CD4-positive, alpha-beta T cell (primary cell): ENCODE measurements at regions not wholly inside any gene's neighbourhood (a gene's known extent, or its start where the extent isn't known, plus 50 kb on each side); places are given as distances from the start of the nearest gene placed in this dataset.

Experiments
- ATAC-seq: fragments of 200-7000 bp; cut with Tn5 transposase; one replicate; pipeline ENCODE4 v1.10.0; 2022; ENCODE audit warnings: mild to moderate bottlenecking; ENCODE audit not compliant: poor library complexity
- CTCF ChIA-PET: fragments of 350-600 bp; sonication (Branson Sonifier 250); formaldehyde crosslinking; loops from one replicate; lab custom pipeline; 2021; ENCODE audit warnings: antibody characterized with exemption, inconsistent platforms; lab: Charles Lee
- POLR2A ChIA-PET: fragments of 350-600 bp; sonication (Branson Sonifier 250); formaldehyde crosslinking; loops from one replicate; lab custom pipeline; 2021; ENCODE audit warnings: antibody characterized with exemption, inconsistent platforms; lab: Charles Lee
- DNase-seq, 14 experiments: peaks; one replicate each; pipeline ENCODE4 v3.0.0-alpha.2; 2013 to 2020; ENCODE audit warnings: mixed read lengths in 2 of 14
- H3K27ac ChIP-seq, 2 donors: one replicate each; pipeline versions ENCODE4 v1.5.1 to v1.7.0; 2013; ENCODE audit warnings: low read length in 2 of 2, low read depth in 1 of 2, mild to moderate bottlenecking in 1 of 2
- H3K27me3 ChIP-seq, 2 experiments: 1 replicate in 1 of 2; 2 replicates in 1 of 2; pipeline versions ENCODE4 v1.6.1 to v1.7.0; 2013; ENCODE audit warnings: low read length in 2 of 2, control low read depth in 1 of 2, mild to moderate bottlenecking in 1 of 2, moderate library complexity in 1 of 2; ENCODE audit not compliant: insufficient read depth in 2 of 2, control insufficient read depth in 1 of 2
- H3K36me3 ChIP-seq: one replicate; pipeline ENCODE4 v1.6.1; 2013; ENCODE audit warnings: low read length, control low read depth; ENCODE audit not compliant: insufficient read depth
- H3K4me1 ChIP-seq: one replicate; pipeline ENCODE4 v1.6.1; 2013; ENCODE audit warnings: low read length, control low read depth; ENCODE audit not compliant: insufficient read depth
- H3K4me3 ChIP-seq: one replicate; pipeline ENCODE4 v1.5.1; 2013; ENCODE audit warnings: mild to moderate bottlenecking, low read length, moderate library complexity
- H3K9me3 ChIP-seq, 2 experiments: 1 replicate in 1 of 2; 2 replicates in 1 of 2; pipeline versions ENCODE4 v1.6.1 to v1.7.0; 2013; ENCODE audit warnings: low read length in 2 of 2, mild to moderate bottlenecking in 2 of 2, control low read depth in 1 of 2, moderate library complexity in 1 of 2; ENCODE audit not compliant: control insufficient read depth in 1 of 2, insufficient read depth in 1 of 2
- H3K27ac Mint-ChIP-seq: one replicate; pipeline ENCODE4 v1.8.0; 2020; ENCODE audit warnings: mixed read lengths
- H3K27me3 Mint-ChIP-seq: one replicate; pipeline ENCODE4 v1.8.0; 2021; ENCODE audit warnings: mixed read lengths
- H3K36me3 Mint-ChIP-seq: one replicate; pipeline ENCODE4 v1.8.0; 2021; ENCODE audit warnings: low read depth, mixed read lengths
- H3K4me1 Mint-ChIP-seq: one replicate; pipeline ENCODE4 v1.8.0; 2021; ENCODE audit warnings: low read depth, mixed read lengths
- H3K4me3 Mint-ChIP-seq: one replicate; pipeline ENCODE4 v1.8.0; 2020; ENCODE audit warnings: mild to moderate bottlenecking, mixed read lengths
- H3K9me3 Mint-ChIP-seq: one replicate; pipeline ENCODE4 v1.8.0; 2020; ENCODE audit warnings: mixed read lengths
- intact Hi-C, 2 experiments: fragments of 100-400 bp; cut with DNase I in 1 of 2; cut with micrococcal nuclease in 1 of 2; formaldehyde crosslinking; loops; one replicate each; pipeline versions ENCODE4 v1.15.1 to v1.9.0; 2023 to 2025; cut with DNase I, micrococcal nuclease
- TF ChIP-seq, protein P1 (sequence below): fragments of 200-600 bp; IDR thresholded peaks from one replicate; pipeline ENCODE4 v1.8.0; 2022; ENCODE audit warnings: antibody characterized with exemption, mild to moderate bottlenecking

DNA sequence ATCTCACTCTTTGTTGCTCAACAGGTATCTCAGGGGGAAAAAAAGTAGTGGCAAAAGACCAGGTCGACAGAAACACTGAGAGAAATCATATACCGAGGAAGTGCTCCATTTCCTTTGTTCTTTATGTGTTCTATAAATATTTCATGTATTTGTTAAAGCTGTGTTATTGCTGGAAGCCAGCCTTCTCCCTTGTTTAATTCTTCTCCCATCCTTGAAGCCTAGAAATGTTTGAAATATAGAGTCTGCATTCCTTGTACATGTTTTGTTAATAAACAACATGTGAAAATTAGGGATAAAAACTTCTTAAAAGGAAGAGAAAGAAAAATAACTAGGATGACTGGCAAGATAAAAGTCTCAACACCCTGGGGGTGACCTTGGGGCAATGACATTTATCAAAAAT lies 186.2 kb downstream of the ANKRD50 start:
- Histone ChIP-seq H3K4me1 (no peaks in the 10 kb centered on the region), H3K9me3 (peaks cover 0 to 4% of the 10 kb centered on the region in 2 experiments), H3K36me3 (no peaks in the 10 kb centered on the region), H3K27ac (no peak overlapping the region), H3K27me3 (no peaks in the 10 kb centered on the region), H3K4me3 (no peak overlapping the region)
- CTCF ChIA-PET = no interaction called here
- DNase-seq (no peak), ATAC-seq (no peak)
- H3K27ac Mint-ChIP-seq = no peak overlapping the region
- POLR2A ChIA-PET = no interaction called here
- no peaks in the 10 kb centered on the region for H3K36me3 Mint-ChIP-seq
- TF ChIP-seq, protein P1, sequence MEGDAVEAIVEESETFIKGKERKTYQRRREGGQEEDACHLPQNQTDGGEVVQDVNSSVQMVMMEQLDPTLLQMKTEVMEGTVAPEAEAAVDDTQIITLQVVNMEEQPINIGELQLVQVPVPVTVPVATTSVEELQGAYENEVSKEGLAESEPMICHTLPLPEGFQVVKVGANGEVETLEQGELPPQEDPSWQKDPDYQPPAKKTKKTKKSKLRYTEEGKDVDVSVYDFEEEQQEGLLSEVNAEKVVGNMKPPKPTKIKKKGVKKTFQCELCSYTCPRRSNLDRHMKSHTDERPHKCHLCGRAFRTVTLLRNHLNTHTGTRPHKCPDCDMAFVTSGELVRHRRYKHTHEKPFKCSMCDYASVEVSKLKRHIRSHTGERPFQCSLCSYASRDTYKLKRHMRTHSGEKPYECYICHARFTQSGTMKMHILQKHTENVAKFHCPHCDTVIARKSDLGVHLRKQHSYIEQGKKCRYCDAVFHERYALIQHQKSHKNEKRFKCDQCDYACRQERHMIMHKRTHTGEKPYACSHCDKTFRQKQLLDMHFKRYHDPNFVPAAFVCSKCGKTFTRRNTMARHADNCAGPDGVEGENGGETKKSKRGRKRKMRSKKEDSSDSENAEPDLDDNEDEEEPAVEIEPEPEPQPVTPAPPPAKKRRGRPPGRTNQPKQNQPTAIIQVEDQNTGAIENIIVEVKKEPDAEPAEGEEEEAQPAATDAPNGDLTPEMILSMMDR = no peak
- no peaks in the 10 kb centered on the region for H3K27me3 Mint-ChIP-seq
- H3K9me3 Mint-ChIP-seq = peaks cover 1% of the 10 kb centered on the region
- H3K4me3 Mint-ChIP-seq = no peak overlapping the region
- intact Hi-C loops = no loop called here
- no peaks in the 10 kb centered on the region for H3K4me1 Mint-ChIP-seq

DNA sequence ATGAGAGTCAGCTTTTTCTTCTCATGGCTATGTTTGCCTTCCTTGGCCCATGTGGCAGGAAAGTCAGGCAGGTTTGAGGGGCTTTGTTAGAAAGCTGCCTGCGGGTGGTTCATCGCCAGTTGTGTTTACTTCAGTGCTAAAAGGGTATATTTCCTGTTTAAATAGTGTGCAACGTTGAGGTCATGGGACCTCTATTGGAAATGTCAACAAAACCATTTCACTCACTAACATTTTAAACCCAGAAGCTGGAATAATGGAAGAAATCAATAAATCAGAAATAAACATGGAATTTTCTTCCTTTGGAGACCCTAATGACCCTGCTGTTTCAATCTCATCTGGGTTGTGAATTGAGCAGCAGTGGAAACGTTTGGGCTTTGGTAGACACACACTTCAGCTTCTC lies 185.8 kb downstream of the ANKRD50 start:
- H3K36me3 ChIP-seq = no peaks in the 10 kb centered on the region
- Mint-ChIP-seq H3K27ac (no peak overlapping the region), H3K27me3 (no peaks in the 10 kb centered on the region), H3K36me3 (no peaks in the 10 kb centered on the region), H3K4me3 (no peak overlapping the region), H3K4me1 (no peaks in the 10 kb centered on the region), H3K9me3 (no peaks in the 10 kb centered on the region)
- no peak overlapping the region for H3K4me3 ChIP-seq
- POLR2A ChIA-PET = no interaction called here
- intact Hi-C loops = no loop called here
- TF ChIP-seq, protein P1 = no peak
- DNase-seq (no peak), ATAC-seq (no peak)
- H3K27me3 ChIP-seq = no peaks in the 10 kb centered on the region
- CTCF ChIA-PET = no interaction called here
- H3K27ac ChIP-seq = no peak overlapping the region
- H3K9me3 ChIP-seq = peaks cover 0 to 4% of the 10 kb centered on the region in 2 experiments
- no peaks in the 10 kb centered on the region for H3K4me1 ChIP-seq

DNA sequence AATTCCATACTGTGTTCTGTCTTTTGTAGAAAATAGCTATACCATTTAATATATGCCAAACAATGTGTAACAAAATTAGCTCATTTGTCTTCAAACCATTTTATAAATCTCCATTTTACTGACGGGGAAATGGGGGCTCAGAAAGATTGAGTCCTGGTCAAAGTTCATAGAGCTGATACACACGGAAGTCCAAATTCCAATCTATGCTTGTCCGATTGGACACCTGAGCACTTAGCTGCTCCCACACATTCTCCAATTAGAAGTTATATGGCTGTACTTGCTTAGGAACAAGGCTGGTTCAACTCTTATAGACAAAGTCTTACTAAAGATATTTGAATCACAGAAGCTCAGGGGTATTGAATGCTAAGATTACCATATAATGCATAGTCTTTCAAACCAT lies 185.2 kb downstream of the ANKRD50 start:
- Mint-ChIP-seq H3K36me3 (no peaks in the 10 kb centered on the region), H3K4me3 (no peak overlapping the region), H3K9me3 (no peaks in the 10 kb centered on the region), H3K27me3 (no peaks in the 10 kb centered on the region), H3K4me1 (no peaks in the 10 kb centered on the region), H3K27ac (no peak overlapping the region)
- Histone ChIP-seq H3K9me3 (peaks cover 0 to 4% of the 10 kb centered on the region in 2 experiments), H3K27ac (no peak overlapping the region), H3K27me3 (no peaks in the 10 kb centered on the region), H3K4me1 (no peaks in the 10 kb centered on the region), H3K36me3 (no peaks in the 10 kb centered on the region), H3K4me3 (no peak overlapping the region)
- TF ChIP-seq, protein P1 = no peak
- DNase-seq (no peak), ATAC-seq (no peak)
- ChIA-PET CTCF (no interaction called here), POLR2A (no interaction called here)
- intact Hi-C loops = no loop called here
